Cortex of kidney (tissue), 1 donor: ENCODE measurements at regions not wholly inside any gene's neighbourhood (a gene's known extent, or its start where the extent isn't known, plus 50 kb on each side); places are given as distances from the start of the nearest gene placed in this dataset.
"Not testable (repeated sequence)": the region's sequence is repeated elsewhere in the genome, so short reads cannot be mapped to it uniquely, and the experiment has no call there.

Experiments used
- DNase-seq: peaks from one replicate; lab custom pipeline; 2025; lab: John Stamatoyannopoulos, UW

DNA sequence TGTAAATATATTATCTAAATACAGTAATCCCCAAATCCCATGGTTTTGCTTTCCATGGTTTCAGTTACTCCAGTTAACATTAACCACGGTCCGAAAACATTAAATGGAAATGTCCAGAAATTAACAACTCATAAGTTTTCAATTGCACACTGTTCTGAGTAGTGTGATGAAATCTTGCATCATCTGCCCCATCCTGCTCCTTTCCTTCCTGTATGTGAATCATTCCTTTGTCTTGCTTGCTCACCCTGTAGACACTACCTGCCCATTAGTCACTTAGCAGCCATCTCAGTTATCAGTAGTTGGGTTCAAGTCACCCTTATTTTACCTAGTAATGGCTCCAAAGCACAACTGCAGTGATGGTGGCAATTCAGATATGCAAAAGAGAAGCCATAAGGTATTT is 1568.5 kb upstream of the WWC1 start:
- no peak for DNase-seq

DNA sequence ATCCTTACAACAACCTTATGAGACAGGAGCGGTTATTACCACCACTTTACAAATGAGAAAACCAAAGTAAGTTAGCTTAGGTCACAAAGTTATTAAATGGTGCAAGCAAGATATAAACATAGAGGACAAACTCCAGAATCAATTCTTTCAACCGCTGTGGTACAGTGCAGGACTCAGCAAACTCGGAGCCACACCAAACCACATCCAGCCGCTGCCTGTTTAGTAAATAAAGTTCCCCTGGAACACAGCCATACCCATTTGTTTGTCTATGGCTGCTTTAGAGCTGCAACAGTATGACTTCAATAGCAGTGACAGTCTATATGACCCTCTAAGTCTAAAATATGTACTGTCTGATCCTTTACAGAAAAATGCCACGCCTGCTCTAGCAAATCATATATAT is 1567.2 kb upstream of the WWC1 start:
- no peak for DNase-seq

DNA sequence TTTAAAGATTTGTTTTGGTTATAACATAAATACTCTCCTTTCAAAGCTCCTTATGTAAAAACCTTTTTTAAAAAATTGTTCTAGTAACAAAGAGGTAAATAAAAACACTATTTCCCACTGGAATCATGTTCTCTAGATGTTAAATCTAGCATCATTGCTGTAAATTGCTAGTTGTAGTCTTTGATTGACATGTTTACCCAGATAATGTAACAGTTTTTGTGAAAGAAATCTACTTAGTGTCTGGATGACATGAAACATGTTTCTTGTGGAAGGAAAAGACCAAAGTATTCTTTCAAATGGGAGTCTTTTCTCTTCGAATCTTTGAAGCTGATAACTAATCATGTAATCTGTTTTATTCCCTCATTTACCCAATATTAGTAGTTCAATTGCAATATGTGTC is 1565.9 kb upstream of the WWC1 start:
- no peak for DNase-seq

DNA sequence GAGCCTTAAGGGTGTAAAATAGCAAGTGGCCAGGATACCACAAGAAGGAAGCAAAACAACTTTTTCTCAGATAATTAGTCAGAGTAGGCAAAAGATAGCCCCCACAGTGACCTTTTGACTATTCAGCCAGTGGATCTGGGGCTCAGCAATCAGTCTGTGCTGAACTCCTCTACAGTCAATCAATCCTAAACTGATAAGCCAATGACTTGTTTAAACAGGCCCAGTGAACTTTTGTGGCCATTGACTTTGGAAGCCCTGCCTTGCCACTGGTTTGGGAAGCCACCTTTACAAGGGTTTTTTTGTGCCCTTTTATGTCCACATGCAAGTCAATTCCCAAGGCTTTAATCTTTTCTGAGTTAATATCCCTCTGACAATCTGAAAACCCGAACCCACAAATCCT is 1565.0 kb upstream of the WWC1 start:
- no peak for DNase-seq

DNA sequence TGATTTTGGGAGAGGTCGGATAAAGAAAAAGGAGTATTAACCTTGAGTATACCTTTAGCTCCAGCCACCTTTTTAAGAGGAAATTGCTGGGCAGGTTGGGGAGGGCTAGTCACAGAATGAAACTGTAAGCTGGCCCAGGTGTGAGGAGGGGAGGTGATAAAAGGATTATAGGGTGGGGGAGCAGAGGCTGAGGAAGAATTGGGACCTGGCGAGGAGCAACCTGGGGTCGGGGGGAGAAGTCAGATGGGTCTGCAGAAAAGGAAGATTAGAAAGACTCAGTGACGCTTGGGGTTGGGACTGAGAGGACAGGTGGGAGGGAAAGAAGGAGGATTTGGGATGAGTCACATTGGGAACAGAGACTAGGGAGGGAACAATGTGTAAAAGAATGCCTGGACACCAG is 1548.5 kb upstream of the WWC1 start:
- not testable (repeated sequence) for DNase-seq

DNA sequence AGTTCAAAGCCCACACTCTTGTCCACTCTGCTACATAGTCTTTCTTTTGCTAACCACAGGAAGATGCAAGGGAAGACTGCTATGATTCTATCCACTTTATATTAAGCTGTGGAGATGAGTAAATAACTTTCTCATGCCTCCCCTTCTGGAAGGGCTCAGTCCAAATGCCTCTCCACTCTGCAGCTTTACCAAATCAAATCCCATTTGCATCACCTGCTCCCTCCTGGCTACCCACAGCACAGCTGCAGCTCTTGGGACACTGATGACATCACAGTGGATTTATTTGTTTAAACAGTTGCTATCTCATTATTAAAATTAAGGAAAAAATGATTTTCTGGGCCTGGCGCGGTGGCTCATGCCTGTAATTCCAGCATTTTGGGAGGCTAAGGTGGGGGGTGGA is 1544.9 kb upstream of the WWC1 start:
- no peak for DNase-seq

DNA sequence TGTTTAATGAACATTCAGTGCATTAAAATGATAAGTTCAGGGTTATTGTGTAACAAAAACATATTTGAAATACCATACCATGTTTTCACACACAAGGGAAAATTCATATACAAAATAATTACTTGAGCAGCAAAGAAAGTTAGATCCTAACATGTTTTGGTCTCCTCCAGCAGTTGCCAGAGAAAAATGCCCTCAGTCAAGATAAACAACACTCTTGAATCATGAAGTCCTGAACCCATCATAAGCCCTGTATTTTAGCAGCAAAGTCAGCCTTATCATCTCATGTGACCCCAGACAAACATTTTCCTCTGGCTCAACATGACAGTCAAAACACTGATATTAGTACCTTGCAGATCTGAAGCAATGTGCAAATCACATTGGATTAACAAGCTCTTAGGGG is 1541.1 kb upstream of the WWC1 start:
- no peak for DNase-seq

DNA sequence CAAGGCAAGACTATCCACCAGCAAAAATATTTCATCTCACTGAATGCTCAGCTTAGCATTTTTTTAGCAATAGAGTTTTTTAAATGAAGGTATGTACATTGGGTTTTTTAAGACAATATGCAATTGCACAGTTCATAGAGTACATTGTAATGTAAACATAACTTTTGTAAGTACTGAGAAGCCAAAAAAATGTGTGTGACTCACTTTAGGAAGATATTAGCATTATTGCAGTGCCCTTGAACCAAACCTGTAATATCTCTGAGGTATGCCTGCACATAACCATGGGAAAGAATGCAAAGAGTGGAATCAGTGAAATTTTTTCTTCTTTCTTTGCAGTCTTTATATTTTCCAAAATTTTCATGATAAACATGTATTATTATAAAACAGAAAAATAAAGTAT is 1533.3 kb upstream of the WWC1 start:
- no peak for DNase-seq

DNA sequence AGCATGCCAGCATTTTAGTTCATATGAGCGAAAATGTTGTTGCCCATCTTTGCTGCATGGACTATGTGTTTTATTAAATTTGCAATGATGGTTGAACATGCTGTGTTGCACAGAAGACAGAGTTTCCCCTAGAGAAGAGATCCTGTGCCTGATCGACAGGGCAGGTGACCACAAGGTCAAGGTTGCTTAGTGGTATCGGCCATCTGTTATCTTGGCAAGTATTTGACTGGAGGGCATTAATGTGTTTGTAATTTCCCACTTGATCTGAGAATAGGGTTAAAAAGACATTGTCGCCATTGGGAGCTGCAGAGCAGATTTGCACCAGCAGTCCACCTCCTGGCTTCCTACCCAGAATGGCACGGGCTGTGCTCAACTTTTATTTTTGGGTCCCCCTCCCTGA is 1523.6 kb upstream of the WWC1 start:
- DNase-seq: no peak

DNA sequence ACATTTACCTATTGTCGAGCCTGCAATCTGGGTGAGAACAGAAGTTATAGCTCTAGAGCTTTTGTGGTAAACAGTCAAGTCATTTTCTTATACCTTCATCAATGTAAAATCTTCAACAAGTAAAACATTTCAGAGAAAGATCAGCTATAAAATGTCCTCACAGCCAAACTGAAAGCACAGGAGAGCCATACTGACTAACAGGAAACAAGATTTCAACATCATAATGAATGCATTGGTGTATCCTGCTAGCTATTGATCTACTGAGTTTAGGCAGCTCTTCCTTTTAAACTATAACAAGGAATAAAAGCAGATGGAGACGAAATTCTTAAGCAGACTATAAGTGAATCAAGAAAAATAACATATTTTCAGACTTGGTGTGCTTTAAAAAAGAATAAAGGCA is 1522.9 kb upstream of the WWC1 start:
- no peak for DNase-seq

DNA sequence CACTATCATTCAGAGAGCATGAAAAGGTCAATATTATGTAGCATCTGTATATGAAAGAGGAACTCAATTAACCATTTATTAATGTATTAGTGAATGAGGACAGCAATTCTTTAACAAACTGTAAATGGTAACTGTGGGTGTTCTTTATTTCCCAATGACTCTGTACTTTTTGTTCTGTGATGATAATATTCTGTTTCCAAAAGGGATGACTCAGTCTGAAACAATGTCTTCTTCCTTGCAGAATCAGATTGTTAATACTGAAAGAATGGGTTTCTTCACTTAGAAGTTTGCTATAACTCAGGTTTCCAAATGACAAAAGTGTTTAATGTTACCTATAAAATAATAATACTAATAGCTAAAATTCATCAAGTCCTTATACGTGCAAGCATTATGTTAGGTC is 1518.7 kb upstream of the WWC1 start:
- no peak for DNase-seq

DNA sequence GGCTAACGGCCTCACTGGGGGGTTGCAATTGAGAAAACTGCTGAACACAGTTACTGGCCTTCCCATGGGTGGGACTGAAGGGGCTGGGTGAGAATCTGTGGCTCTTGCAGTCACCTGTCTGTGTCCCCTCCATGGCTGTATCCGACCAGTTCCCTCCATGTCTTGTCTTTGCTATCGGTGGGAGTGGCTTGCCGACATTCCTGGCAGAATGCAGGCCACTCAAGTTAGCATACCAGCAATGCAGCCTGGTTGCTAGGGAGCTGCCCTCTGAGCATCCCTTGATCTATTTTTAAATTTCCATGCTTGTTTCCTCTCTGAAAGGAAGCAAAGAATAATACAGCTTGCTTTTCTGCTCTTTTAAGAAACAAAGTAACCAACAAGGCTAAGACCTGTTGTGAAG is 1509.7 kb upstream of the WWC1 start:
- no peak for DNase-seq

DNA sequence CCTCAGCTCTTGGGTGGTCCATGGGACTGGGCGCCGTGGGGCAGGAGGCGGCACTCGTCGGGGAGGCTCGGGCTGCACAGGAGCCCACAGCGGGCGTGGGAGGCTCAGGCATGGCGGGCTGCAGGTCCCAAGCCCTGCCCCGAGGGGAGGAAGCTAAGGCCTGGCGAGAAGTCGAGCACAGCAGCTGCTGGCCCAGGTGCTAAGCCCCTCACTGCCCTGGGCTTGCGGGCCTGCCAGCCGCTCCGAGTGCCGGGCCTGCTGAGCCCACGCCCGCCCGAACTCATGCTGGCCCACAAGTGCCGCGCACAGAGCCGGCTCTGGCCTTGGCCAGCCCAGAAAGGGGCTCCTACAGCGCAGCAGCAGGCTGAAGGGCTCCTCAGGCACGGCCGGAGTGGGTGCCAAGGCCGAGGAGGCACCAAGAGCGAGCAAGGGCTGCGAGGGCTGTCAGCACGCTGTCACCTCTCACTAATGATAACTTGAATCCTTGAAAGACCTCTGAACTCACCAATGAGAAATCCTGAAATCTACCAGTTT is 1506.8 kb upstream of the WWC1 start:
- no peak for DNase-seq

DNA sequence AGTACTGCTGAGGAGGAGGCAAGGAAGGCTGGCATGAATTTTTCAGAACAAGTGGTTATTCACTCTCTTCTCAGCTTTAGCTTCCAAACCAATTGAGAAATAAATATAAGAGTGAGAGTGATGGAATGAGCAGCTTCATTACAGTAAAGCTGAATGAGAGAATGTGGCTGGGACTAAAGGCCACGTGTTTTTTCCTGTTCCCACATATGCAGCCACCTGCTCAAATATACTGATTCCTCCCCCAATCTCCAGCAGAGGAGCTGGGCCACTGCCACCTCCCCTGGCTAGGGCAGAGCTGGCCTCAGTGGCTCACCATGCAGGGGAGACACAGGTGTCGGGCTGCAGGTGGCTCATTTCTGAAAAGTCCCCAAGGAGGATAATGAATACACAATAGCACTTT is 1505.3 kb upstream of the WWC1 start:
- no peak for DNase-seq

DNA sequence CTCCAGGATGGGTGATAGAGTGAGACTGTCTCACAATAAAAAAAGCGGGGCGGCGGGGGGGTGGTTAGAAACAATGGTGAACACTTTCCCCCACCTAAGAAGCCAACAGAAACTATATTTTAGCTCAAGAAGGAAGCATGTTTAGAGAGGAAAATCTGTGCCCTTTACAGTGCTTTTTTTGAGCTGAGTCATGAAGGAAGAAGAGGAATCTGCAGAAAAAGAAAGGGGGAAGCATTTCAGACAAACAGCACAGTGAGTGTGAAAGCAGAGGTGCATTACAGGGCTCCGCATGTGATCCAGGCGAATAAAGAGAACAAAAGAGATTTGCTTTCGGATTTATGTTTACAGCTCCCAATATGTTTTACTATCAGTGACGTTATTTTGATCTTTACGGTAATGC is 1504.6 kb upstream of the WWC1 start:
- no peak for DNase-seq

DNA sequence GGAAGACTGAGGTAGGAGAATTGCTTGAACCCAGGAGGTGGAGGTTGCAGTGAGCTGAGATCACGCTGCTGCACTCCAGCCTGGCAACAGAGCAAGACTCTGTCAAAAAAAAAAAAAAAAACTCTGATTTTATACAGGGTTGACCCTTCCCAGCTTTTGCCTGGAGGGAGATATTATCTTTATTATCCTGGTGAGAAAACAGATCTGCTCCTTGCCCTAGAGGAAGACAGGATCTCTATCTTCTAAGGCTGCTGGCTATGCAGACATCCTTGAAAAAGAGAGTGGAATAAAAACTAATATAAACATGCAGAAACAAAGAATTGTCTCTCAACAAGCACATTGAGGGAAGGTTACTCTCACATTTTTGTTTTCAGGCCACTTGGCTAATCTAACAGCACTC is 1503.4 kb upstream of the WWC1 start:
- no peak for DNase-seq

DNA sequence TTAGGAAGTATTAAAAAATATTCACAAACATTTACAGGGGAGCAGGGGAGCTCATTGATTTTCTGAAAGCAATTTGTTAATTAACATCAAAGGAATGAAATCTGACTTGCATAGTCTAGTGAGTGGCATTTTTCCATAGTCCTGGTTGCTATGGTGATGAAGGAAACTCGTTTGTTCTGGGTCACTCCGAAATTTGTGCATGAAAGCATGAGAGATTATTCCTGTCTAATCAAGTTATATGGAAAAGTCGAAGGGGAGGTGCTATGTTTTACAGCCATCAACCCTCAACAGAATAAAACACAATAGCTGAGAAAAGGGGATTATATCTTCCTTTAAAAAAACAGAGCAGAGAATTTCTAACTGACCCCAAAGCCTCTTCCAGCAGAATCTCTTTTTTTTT is 1495.7 kb upstream of the WWC1 start:
- no peak for DNase-seq

DNA sequence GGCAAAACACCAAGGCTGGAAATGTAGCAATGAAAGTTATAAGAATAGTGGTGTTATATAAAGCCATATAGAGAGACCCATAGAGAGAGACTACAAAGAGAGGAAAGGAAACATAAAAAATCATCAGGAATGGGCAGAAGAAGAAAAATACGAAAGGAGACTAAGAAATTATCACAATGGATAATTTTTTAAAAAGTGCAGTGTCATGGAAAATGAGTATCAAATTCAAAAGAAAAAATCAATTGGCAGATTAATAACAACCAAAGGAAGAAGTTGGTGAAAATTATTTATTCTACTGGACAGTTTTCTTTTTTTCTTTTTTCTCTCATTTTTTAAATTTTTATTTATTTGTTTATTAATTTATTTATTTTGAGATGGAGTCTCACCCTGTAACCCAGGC is 1488.4 kb upstream of the WWC1 start:
- DNase-seq: no peak

DNA sequence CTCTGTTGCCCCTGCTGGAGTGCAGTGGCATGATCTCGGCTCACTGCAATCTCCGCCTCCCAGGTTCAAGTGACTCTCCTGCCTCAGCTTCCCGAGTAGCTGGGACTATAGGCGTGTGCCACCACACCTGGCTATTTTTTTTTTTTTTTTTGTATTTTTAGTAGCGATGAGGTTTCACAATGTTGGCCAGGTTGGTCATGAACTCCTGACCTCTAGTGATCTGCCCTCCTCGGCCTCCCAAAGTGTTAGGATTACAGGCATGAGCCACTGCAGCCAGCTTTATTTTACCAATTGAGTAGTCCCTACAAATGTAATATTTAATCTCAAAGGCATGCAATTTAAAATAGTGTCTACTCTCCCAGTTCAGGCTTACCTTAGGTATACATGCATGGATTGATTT is 1487.2 kb upstream of the WWC1 start:
- DNase-seq: not testable (repeated sequence)

DNA sequence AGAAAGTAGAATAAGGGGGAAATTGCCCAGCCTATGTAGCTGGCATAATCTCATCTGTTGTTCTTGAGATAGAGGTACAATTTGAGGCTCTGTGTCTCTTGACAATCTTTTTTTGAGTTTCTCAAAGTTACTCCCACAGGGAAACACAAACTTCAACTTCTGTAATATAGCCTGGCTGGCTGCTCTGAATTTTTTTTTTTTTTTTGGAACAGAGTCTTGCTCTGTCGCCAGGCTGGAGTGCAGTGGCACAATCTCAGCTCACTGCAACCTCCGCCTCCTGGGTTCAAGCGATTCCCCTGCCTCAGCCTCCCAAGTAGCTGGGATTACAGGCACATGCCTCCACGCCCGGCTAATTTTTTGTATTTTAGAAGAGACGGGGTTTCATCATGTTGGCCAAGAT is 1486.8 kb upstream of the WWC1 start:
- DNase-seq: not testable (repeated sequence)

DNA sequence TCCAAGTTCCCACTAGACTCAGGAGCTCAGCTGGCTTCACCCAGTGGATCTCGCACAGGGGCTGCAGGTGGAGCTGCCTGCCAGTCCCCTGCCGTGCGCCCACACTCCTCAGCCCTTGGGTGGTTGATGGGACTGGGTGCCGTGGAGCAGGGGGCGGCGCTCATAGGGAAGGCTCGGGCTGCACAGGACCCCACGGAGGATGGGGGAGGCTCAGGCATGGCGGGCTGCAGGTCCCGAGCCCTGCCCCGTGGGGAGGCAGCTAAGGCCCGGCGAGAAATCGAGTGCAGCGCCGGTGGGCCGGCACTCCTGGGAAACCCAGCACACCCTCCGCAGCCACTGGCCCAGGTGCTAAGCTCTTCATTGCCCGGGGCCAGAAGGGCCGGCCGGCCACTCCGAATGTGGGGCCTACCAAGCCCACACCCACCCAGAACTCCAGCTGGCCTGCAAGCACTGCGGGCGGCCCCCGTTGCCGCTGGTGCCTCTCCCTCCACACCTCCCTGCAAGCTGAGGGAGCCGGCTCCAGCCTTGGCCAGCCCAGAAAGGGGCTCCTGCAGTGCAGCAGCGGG is 1481.3 kb upstream of the WWC1 start:
- not testable (repeated sequence) for DNase-seq

DNA sequence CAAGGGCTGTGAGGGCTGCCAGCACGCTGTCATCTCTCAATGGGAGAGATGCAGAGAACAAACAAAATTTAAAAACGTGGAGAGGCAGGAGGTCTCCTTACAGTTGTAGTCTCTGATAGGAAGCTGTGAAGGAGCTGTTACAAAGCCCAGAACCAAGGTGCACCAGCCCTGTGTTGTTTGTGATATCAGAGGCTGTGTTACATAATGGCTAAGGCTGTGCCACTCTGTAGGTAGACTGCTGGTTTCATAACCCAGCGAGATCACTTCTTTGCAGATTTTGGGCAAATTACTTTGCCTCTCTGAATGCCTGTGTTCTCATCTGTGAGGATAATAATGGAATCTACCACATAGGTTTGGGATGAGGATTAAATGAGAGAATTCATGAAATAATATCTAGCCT is 1480.7 kb upstream of the WWC1 start:
- DNase-seq: no peak

DNA sequence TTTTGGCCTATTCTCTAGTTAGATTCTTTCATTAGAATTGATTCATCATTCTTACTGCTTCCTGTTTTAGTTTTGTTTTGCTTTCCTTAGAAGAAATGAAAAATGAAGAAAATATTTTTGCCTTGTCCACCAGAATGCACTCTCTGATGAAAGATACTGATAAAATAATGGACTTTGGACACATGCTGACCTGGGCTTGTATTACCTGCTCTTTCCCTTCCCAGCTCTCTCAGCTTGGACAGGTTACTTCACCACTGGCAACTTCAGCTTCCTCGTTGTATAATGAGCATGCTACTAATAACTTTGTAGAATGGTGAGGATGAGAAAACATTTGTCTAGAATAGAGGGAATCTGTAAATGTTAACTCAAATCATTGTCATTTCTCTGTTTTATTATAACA is 1468.1 kb upstream of the WWC1 start:
- no peak for DNase-seq

DNA sequence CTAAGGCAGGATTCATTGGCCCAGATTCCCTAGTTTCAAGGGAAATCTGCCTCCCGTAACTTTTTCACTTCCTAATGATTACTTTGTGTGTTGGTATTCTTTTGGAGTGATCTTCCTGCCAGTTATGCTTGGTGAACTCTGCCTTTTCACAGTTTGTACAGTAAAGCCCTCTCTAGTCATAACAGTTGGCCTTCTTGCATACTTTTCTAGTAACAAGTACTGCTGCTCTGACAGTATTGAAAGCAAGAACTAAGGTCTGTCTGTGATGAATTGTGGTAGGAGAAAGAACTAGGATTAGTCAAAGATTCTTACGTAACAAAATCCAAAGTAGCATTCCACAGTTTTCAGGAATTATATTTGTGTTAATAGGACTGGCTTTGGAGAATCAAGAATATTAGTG is 1457.2 kb upstream of the WWC1 start:
- DNase-seq: no peak

DNA sequence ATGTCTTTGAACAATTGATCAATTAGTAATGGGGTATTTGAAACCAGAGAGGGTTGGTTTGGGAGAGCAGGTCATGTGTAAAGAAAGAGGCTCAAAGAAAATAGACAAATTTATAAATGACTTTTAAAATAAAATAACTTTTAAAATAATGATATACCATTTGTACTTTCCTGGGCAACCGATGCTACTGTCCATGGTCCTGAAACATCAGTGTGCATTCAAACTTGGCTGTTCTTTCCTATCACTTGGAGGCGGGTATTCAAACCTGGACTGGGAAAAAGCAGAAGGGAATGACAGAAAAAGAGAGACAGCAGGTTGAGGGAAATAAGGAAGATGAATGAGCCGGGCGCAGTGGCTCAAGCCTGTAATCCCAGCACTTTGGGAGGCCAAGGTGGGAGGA is 1446.4 kb upstream of the WWC1 start:
- no peak for DNase-seq
